ENCODE measurements at regions not wholly inside any gene's neighbourhood (a gene's known extent, or its start where the extent isn't known, plus 50 kb on each side); places are given as distances from the start of the nearest gene placed in this dataset.

DNA sequence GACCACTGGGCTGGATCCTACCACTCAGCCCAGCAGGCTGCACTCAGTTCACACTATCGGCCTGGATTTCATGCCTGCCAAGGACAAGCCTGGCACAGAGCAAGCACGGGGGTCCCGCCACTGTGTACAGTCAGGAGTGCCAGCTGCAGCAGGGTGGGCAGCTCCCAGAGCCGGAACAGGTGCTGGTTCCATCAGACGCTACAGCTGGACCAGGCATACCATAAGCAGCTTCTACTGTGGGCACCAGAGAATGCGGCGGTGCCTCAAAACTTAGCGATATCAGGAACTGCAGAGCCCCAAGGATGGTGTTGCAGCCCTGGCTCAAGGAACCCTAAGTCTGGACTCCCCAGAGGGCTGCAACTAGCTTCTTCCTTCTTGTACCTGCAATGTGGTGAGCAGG lies 124.8 kb downstream of the BCHE start:
- RAD21 ChIA-PET (ENCODE audit: low non-redundant PET in 1 of 2, low total read pairs in 2 of 2, uncharacterized antibody in 2 of 2, unreplicated experiment in 2 of 2): no interaction called here

More for the DNA sequence above, 124.8 kb downstream of the BCHE start:
- ATAC-seq (no peak), DNase-seq (ENCODE audit: low read depth, low spot score) (no peak)
- Histone ChIP-seq H3K9ac (ENCODE audit: low read length) (no peak overlapping the region), H2AFZ (ENCODE audit: low read depth, low read length, poor library complexity, severe bottlenecking) (no peak overlapping the region), H3K4me2 (ENCODE audit: low read length) (no peak overlapping the region), H3K9me2 (ENCODE audit: insufficient read depth) (no peaks in the 10 kb centered on the region), H3K4me1 (ENCODE audit: control insufficient read depth in 1 of 2, insufficient read depth in 2 of 2, low read length in 2 of 2) (no peaks in the 10 kb centered on the region), H3K27ac (ENCODE audit: low read depth, low read length) (no peak overlapping the region), H3K36me3 (ENCODE audit: control insufficient read depth in 1 of 2, insufficient read depth in 2 of 2, low read length in 2 of 2) (no peaks in the 10 kb centered on the region), H3K79me2 (ENCODE audit: insufficient read depth, low read length) (no peaks in the 10 kb centered on the region), H3K27me3 (ENCODE audit: insufficient read depth, low read length) (no peaks in the 10 kb centered on the region), H4K20me1 (ENCODE audit: insufficient read depth) (no peaks in the 10 kb centered on the region), H3K4me3 (replicated peaks in 1 of 2; ENCODE audit: low read depth in 1 of 2, low read length in 2 of 2) (no peak overlapping the region), H3K9me3 (ENCODE audit: control insufficient read depth in 1 of 2, insufficient read depth in 1 of 2, low read depth in 1 of 2, low read length in 2 of 2) (no peaks in the 10 kb centered on the region)
- TF ChIP-seq, protein P1, sequence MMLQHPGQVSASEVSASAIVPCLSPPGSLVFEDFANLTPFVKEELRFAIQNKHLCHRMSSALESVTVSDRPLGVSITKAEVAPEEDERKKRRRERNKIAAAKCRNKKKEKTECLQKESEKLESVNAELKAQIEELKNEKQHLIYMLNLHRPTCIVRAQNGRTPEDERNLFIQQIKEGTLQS (IDR thresholded peaks at IDR 0.05): no peak
- no peak for TF ChIP-seq SIN3A (IDR thresholded peaks at IDR 0.05; ENCODE audit: low read depth)
- no peak for TF ChIP-seq TCF7L2 (IDR thresholded peaks at IDR 0.05; ENCODE audit: borderline replicate concordance, extremely low read depth, insufficient read depth, insufficient read length)
- no peak for TF ChIP-seq CBX3 (IDR thresholded peaks at IDR 0.05; ENCODE audit: low read depth)
- TF ChIP-seq FOSL1 (IDR thresholded peaks at IDR 0.05; ENCODE audit: low read depth): no peak
- TF ChIP-seq SRF (IDR thresholded peaks at IDR 0.05; ENCODE audit: low read depth): no peak
- TF ChIP-seq POLR2A (IDR thresholded peaks at IDR 0.05; ENCODE audit: borderline replicate concordance, extremely low read depth, insufficient read depth, insufficient read length): no peak
- TF ChIP-seq CEBPB (IDR thresholded peaks at IDR 0.05; ENCODE audit: low read depth): no peak
- TF ChIP-seq EZH2 (IDR thresholded peaks at IDR 0.05): no peak
- TF ChIP-seq, protein P2, sequence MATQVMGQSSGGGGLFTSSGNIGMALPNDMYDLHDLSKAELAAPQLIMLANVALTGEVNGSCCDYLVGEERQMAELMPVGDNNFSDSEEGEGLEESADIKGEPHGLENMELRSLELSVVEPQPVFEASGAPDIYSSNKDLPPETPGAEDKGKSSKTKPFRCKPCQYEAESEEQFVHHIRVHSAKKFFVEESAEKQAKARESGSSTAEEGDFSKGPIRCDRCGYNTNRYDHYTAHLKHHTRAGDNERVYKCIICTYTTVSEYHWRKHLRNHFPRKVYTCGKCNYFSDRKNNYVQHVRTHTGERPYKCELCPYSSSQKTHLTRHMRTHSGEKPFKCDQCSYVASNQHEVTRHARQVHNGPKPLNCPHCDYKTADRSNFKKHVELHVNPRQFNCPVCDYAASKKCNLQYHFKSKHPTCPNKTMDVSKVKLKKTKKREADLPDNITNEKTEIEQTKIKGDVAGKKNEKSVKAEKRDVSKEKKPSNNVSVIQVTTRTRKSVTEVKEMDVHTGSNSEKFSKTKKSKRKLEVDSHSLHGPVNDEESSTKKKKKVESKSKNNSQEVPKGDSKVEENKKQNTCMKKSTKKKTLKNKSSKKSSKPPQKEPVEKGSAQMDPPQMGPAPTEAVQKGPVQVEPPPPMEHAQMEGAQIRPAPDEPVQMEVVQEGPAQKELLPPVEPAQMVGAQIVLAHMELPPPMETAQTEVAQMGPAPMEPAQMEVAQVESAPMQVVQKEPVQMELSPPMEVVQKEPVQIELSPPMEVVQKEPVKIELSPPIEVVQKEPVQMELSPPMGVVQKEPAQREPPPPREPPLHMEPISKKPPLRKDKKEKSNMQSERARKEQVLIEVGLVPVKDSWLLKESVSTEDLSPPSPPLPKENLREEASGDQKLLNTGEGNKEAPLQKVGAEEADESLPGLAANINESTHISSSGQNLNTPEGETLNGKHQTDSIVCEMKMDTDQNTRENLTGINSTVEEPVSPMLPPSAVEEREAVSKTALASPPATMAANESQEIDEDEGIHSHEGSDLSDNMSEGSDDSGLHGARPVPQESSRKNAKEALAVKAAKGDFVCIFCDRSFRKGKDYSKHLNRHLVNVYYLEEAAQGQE (IDR thresholded peaks at IDR 0.05; ENCODE audit: low read depth): no peak
- TF ChIP-seq, protein P3, sequence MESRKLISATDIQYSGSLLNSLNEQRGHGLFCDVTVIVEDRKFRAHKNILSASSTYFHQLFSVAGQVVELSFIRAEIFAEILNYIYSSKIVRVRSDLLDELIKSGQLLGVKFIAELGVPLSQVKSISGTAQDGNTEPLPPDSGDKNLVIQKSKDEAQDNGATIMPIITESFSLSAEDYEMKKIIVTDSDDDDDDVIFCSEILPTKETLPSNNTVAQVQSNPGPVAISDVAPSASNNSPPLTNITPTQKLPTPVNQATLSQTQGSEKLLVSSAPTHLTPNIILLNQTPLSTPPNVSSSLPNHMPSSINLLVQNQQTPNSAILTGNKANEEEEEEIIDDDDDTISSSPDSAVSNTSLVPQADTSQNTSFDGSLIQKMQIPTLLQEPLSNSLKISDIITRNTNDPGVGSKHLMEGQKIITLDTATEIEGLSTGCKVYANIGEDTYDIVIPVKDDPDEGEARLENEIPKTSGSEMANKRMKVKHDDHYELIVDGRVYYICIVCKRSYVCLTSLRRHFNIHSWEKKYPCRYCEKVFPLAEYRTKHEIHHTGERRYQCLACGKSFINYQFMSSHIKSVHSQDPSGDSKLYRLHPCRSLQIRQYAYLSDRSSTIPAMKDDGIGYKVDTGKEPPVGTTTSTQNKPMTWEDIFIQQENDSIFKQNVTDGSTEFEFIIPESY (IDR thresholded peaks at IDR 0.05; ENCODE audit: extremely low read depth, insufficient replicate concordance, low read length): no peak
- no peak for TF ChIP-seq EGR1 (IDR thresholded peaks at IDR 0.05; ENCODE audit: low read depth)
- TF ChIP-seq, protein P4, sequence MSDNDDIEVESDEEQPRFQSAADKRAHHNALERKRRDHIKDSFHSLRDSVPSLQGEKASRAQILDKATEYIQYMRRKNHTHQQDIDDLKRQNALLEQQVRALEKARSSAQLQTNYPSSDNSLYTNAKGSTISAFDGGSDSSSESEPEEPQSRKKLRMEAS (IDR thresholded peaks at IDR 0.05): no peak
- TF ChIP-seq EZH2phosphoT487 (IDR thresholded peaks at IDR 0.05; ENCODE audit: borderline replicate concordance): no peak
- TF ChIP-seq ZNF274 (IDR thresholded peaks at IDR 0.05; ENCODE audit: low read depth, low read length): no peak
- TF ChIP-seq, protein P5, sequence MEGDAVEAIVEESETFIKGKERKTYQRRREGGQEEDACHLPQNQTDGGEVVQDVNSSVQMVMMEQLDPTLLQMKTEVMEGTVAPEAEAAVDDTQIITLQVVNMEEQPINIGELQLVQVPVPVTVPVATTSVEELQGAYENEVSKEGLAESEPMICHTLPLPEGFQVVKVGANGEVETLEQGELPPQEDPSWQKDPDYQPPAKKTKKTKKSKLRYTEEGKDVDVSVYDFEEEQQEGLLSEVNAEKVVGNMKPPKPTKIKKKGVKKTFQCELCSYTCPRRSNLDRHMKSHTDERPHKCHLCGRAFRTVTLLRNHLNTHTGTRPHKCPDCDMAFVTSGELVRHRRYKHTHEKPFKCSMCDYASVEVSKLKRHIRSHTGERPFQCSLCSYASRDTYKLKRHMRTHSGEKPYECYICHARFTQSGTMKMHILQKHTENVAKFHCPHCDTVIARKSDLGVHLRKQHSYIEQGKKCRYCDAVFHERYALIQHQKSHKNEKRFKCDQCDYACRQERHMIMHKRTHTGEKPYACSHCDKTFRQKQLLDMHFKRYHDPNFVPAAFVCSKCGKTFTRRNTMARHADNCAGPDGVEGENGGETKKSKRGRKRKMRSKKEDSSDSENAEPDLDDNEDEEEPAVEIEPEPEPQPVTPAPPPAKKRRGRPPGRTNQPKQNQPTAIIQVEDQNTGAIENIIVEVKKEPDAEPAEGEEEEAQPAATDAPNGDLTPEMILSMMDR (IDR thresholded peaks at IDR 0.05 in 2 of 3, conservative IDR thresholded peaks at IDR 0.05 in 1 of 3; ENCODE audit: borderline replicate concordance in 1 of 3, insufficient read depth in 1 of 3, low read depth in 2 of 3, low read length in 2 of 3): no peak
- TF ChIP-seq POLR2AphosphoS5 (IDR thresholded peaks at IDR 0.05; ENCODE audit: low read depth, low read length): no peak
- TF ChIP-seq ELF1 (IDR thresholded peaks at IDR 0.05; ENCODE audit: borderline replicate concordance, low read depth): no peak
- no peak for TF ChIP-seq ZFX (IDR thresholded peaks at IDR 0.05)
- BruUV-seq (replicated peaks): no TSS peak
- ChIA-PET CTCF (no interaction called here), POLR2A (no interaction called here)
- intact Hi-C loops (cut with micrococcal nuclease): no loop called here
